NT2/D1 (cell line): ENCODE measurements at regions not wholly inside any gene's neighbourhood (a gene's known extent, or its start where the extent isn't known, plus 50 kb on each side); places are given as distances from the start of the nearest gene placed in this dataset.

Experiments used
- SUZ12 ChIP-seq: IDR thresholded peaks from 2 replicates; pipeline ENCODE4 v1.6.1; 2011; ENCODE audit not compliant: insufficient read length, insufficient read depth; ENCODE audit errors: extremely low read depth
- ZNF274 ChIP-seq: IDR thresholded peaks from 2 replicates; pipeline ENCODE4 v1.6.1; 2011; ENCODE audit warnings: mild to moderate bottlenecking, low read depth, low read length

DNA sequence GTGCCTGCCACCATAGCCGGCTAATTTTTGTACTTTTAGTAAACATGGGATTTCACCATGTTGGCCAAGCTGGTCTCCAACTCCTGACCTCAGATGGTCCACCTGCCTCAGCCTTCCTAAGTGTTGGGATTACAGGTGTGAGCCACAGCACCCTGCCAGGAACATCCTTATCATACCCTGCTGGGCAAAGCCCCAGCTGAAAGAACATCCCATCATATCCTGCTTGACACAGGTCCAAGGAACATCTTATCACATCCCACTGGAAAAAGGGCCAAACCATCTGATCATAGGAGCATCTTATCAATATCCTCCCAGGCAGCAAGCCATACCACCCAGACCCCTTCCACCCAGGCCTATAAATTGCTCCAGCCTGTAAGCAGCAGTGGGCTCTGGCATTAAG is 1109.2 kb upstream of the CDH8 start:
- no peak for TF ChIP-seq ZNF274
- no peak for TF ChIP-seq SUZ12
